ENCODE measurements at regions not wholly inside any gene's neighbourhood (a gene's known extent, or its start where the extent isn't known, plus 50 kb on each side); places are given as distances from the start of the nearest gene placed in this dataset.
"Not testable (repeated sequence)": the region's sequence is repeated elsewhere in the genome, so short reads cannot be mapped to it uniquely, and the experiment has no call there.

DNA sequence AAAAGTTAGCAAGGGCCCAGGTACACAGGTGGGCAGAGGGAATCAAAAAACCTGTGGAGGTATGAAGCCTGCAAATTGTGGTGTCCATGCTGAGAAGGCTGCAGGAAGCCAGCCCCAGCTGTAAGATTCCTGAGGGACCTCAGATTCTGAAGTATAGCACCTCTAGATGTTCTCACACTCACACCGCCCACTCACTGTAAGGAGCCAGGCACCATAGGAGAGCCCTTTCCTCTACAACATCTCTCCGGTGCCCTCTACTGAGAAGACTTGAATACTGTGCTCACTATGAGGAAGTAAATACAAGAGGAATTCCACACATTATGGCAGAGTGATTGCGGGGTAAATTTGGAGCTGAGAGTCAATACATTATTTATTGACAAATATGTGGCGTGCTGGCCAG lies 68.9 kb upstream of the RUBCNL start:
- ATAC-seq = peak; percentile 96
- H3K36me3 ChIP-seq (ENCODE audit: low read depth); intact Hi-C loops (cut with DNase I, micrococcal nuclease); H3K4me1 ChIP-seq (ENCODE audit: low read depth); H3K4me3 ChIP-seq; H3K9me3 ChIP-seq: not testable (repeated sequence)
- TF ChIP-seq, protein P1, sequence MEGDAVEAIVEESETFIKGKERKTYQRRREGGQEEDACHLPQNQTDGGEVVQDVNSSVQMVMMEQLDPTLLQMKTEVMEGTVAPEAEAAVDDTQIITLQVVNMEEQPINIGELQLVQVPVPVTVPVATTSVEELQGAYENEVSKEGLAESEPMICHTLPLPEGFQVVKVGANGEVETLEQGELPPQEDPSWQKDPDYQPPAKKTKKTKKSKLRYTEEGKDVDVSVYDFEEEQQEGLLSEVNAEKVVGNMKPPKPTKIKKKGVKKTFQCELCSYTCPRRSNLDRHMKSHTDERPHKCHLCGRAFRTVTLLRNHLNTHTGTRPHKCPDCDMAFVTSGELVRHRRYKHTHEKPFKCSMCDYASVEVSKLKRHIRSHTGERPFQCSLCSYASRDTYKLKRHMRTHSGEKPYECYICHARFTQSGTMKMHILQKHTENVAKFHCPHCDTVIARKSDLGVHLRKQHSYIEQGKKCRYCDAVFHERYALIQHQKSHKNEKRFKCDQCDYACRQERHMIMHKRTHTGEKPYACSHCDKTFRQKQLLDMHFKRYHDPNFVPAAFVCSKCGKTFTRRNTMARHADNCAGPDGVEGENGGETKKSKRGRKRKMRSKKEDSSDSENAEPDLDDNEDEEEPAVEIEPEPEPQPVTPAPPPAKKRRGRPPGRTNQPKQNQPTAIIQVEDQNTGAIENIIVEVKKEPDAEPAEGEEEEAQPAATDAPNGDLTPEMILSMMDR (IDR thresholded peaks at IDR 0.05) = peak; percentile 11
- DNase-seq = peak in 1 of 3 donors; percentile 62

DNA sequence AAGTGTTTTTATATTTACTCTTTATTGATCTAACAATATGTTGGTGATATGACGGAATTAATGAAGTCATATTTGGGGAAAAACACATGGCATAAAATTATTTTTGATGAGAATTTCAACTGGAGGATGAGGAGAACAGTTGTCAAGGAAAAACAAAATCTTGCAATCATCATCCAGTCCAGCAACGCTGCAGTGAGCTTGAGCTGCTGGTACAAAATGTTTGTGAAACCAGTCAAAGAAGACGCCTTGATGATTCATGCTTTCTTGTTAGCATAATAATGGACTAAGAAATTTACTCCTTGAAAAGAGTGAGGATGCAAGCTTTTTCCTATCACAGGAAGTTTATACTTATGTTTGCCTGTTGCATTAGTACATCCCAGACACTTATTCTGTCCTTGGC lies 64.1 kb upstream of the RUBCNL start:
- ATAC-seq, H3K9me3 ChIP-seq: not testable (repeated sequence)

DNA sequence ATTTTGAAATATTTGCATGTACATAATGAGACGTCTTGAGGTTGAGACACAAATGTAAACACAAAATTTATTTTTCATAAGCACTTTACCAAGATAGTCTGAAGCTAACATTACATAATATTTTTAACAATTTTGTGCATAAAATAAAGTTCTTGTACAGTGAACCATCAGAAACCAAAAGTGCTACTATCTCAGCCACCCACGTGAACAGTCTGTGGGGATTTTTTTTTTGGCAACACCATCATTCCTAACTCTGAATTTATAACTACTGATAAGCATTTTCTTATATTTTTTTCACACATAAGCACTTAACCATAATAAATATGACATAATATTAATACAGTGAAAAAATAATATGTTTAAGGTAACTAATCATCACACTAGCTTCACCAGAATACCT lies 62.9 kb upstream of the RUBCNL start:
- ATAC-seq; H3K36me3 ChIP-seq (ENCODE audit: low read depth); H3K9me3 ChIP-seq; H3K4me3 ChIP-seq; H3K4me1 ChIP-seq (ENCODE audit: low read depth); DNase-seq; intact Hi-C loops (cut with DNase I, micrococcal nuclease): not testable (repeated sequence)

More for the DNA sequence above, 64.1 kb upstream of the RUBCNL start:
- H3K4me1 ChIP-seq (ENCODE audit: low read depth); H3K36me3 ChIP-seq (ENCODE audit: low read depth); H3K4me3 ChIP-seq; DNase-seq; intact Hi-C loops (cut with DNase I, micrococcal nuclease): not testable (repeated sequence)

DNA sequence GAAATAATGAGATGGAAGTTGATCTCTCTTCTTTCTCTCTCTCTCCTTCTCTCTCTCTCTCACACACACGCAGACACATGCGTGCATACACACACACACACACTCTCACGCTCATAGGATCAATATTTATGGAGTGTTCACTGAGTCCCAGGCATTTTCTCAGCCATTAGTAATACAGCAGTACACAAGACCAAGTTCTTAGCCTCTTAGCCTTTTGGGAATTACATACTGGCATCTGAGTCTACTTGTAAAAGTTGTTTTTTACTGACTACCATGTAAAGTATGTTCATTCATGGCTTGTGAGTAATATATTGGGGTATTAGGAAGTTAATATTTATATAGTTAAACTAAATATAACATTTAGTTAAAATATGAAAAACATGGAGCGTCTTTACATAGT lies 61.1 kb upstream of the RUBCNL start:
- H3K4me1 ChIP-seq (ENCODE audit: low read depth); ATAC-seq; H3K4me3 ChIP-seq; intact Hi-C loops (cut with DNase I, micrococcal nuclease); H3K36me3 ChIP-seq (ENCODE audit: low read depth); DNase-seq; H3K9me3 ChIP-seq: not testable (repeated sequence)

DNA sequence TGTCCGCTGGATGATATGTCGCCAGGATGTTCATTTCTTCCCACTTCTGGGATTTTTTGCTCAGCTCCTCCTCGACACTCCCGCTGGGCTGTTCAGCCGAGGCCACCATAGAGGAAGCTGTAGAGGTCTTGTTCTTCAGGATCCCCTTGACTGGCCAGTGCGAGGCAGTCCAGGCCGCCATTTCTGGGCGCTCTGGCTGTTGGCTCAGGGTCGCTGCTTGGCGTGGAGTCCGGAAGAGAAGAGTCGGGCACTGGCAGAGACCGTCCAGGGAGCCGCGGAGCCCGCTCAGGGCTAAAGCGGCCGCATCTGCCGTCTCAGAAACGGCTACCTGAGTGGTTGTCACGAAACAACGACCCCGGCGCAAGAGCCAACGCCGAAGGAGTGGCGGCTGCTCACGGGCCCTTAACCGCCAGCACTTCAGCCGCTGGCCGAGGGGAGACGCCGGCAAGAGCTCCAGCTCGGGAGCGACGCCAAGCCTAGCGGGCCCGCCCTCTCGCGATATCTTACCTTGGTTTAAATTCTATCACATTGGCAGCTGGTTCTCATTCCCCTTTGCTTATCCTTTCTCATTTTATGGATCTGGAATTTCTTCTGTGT lies 50.9 kb upstream of the RUBCNL start:
- H3K4me3 ChIP-seq = not testable (repeated sequence)

More for the DNA sequence above, 50.9 kb upstream of the RUBCNL start:
- ATAC-seq = peak; percentile 67
- intact Hi-C loops (cut with DNase I, micrococcal nuclease); H3K4me1 ChIP-seq (ENCODE audit: low read depth); H3K36me3 ChIP-seq (ENCODE audit: low read depth); H3K9me3 ChIP-seq: not testable (repeated sequence)
- DNase-seq = peak in 2 of 3 donors; percentile 32 to 44
